ENCODE measurements at regions not wholly inside any gene's neighbourhood (a gene's known extent, or its start where the extent isn't known, plus 50 kb on each side); places are given as distances from the start of the nearest gene placed in this dataset.

DNA sequence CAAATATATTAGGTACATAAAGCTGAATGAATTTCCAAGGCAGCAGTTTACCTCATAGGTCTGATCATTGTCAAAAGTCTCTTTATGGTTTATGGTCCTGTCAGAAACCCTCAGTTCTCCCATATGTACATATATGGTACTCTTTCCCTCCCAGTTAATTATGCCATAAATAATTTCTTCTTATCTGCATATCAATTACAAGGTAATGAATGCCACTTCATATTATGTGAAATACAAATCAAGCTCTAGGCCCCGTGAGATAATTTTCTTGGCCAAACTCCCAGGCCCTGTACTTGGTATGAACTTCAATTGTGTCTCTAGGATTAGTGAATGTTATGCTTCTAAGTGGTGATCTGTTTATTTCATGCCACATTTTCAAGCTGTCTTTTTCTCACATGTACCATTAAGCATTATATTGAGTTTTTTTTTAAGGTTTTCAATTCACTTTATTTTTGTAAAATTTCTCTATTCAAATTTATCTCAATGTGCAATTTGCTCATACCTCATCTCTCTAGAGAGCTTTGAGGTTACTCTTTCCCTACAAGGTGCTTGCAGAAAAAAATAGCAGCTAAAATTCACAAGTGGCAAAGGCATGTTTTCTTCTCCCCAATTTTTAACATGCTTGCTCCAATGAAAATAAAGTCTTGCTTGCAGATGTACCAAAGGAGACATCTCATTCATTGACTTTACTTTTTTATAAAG, 430.6 kb upstream of the VRK2 start:
- Histone ChIP-seq H3K36me3 (ENCODE audit: control insufficient read depth in 2 of 2, extremely low read depth in 1 of 2, insufficient read depth in 2 of 2, low read length in 2 of 2) (no peaks in the 10 kb centered on the region), H3K9me1 (replicated peaks; ENCODE audit: control insufficient read depth, extremely low read depth, insufficient read depth, low read length) (no peaks in the 10 kb centered on the region), H3K79me2 (ENCODE audit: control insufficient read depth, insufficient read depth, low read length) (no peaks in the 10 kb centered on the region), H2AFZ (ENCODE audit: low read depth, low read length) (no peak overlapping the region), H3K4me2 (ENCODE audit: insufficient read depth, low read length) (no peak overlapping the region), H4K20me1 (replicated peaks; ENCODE audit: control insufficient read depth, extremely low read depth, insufficient read depth, low read length) (no peaks in the 10 kb centered on the region), H3K9me3 (replicated peaks; ENCODE audit: control insufficient read depth, insufficient read depth, low read length) (no peaks in the 10 kb centered on the region), H3K9ac (replicated peaks; ENCODE audit: extremely low read depth, insufficient read depth, low read length) (no peak overlapping the region), H3K4me1 (ENCODE audit: control insufficient read depth, extremely low read depth, insufficient read depth, low read length) (no peaks in the 10 kb centered on the region), H3K27me3 (ENCODE audit: control insufficient read depth in 2 of 2, insufficient read depth in 2 of 2, low read length in 2 of 2) (no peaks in the 10 kb centered on the region), H3K27ac (ENCODE audit: insufficient read depth, low read depth, low read length) (no peak overlapping the region), H3K4me3 (replicated peaks in 1 of 3; ENCODE audit: insufficient read depth in 1 of 3, low read depth in 1 of 3, low read length in 3 of 3) (no peak overlapping the region)
- TF ChIP-seq JUN (IDR thresholded peaks at IDR 0.05; ENCODE audit: borderline replicate concordance, insufficient read depth, insufficient read length, low read depth) = no peak
- TF ChIP-seq POLR2A (IDR thresholded peaks at IDR 0.05; ENCODE audit: low read depth, low read length) = no peak
- no peak for TF ChIP-seq GATA2 (IDR thresholded peaks at IDR 0.05; ENCODE audit: insufficient read depth, insufficient read length, low read depth, low read length)
- TF ChIP-seq, protein P1, sequence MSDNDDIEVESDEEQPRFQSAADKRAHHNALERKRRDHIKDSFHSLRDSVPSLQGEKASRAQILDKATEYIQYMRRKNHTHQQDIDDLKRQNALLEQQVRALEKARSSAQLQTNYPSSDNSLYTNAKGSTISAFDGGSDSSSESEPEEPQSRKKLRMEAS (IDR thresholded peaks at IDR 0.05; ENCODE audit: insufficient read depth, insufficient read length) = no peak
- FAIRE-seq = no peak
- BruUV-seq (replicated peaks) = no TSS peak
- dilution Hi-C loops (cut with MboI; ENCODE audit: extremely low pct_ligation_motif_present, low sequenced_read_pairs) (no loop called here), intact Hi-C loops (cut with micrococcal nuclease) (no loop called here)
- ChIA-PET CTCF (interaction anchor here (1.2 kb wide), 1 partner anchor 12 kb away, joined by 4 read pairs; no protein-coding TSS in a partner anchor), POLR2A (no interaction called here)
- DNase-seq (ENCODE audit: low read depth, low spot score) = no peak

DNA sequence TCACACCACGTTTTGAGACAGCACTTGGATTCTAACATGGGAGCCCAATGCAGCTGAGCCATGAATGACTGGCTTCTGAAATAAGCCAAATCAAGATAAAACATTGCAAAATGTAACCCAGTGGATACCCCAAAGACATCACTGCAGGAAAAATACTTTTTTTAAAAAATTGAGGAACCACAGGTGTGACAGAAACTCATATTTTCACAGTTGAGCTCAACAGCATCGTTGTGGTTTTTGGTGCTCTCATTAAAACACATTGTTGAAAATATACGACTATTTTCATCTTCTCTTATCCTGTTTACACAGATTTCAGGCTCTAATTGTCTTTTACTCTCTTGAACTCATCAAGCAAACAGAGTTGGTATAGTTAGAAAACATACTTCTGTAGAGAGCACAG, 429.3 kb upstream of the VRK2 start:
- Histone ChIP-seq H3K27ac (ENCODE audit: insufficient read depth, low read depth, low read length) (no peak overlapping the region), H3K9me3 (replicated peaks; ENCODE audit: control insufficient read depth, insufficient read depth, low read length) (no peaks in the 10 kb centered on the region), H3K4me2 (ENCODE audit: insufficient read depth, low read length) (no peak overlapping the region), H3K4me1 (ENCODE audit: control insufficient read depth, extremely low read depth, insufficient read depth, low read length) (no peaks in the 10 kb centered on the region), H3K79me2 (ENCODE audit: control insufficient read depth, insufficient read depth, low read length) (no peaks in the 10 kb centered on the region), H2AFZ (ENCODE audit: low read depth, low read length) (no peak overlapping the region), H3K9me1 (replicated peaks; ENCODE audit: control insufficient read depth, extremely low read depth, insufficient read depth, low read length) (no peaks in the 10 kb centered on the region), H3K4me3 (replicated peaks in 1 of 3; ENCODE audit: insufficient read depth in 1 of 3, low read depth in 1 of 3, low read length in 3 of 3) (no peak overlapping the region), H3K27me3 (ENCODE audit: control insufficient read depth in 2 of 2, insufficient read depth in 2 of 2, low read length in 2 of 2) (no peaks in the 10 kb centered on the region), H4K20me1 (replicated peaks; ENCODE audit: control insufficient read depth, extremely low read depth, insufficient read depth, low read length) (no peaks in the 10 kb centered on the region), H3K9ac (replicated peaks; ENCODE audit: extremely low read depth, insufficient read depth, low read length) (no peak overlapping the region), H3K36me3 (ENCODE audit: control insufficient read depth in 2 of 2, extremely low read depth in 1 of 2, insufficient read depth in 2 of 2, low read length in 2 of 2) (no peaks in the 10 kb centered on the region)
- no TSS peak for BruUV-seq (replicated peaks)
- FAIRE-seq (no peak), DNase-seq (ENCODE audit: low read depth, low spot score) (no peak)
- POLR2A ChIA-PET = no interaction called here
- dilution Hi-C loops (cut with MboI; ENCODE audit: extremely low pct_ligation_motif_present, low sequenced_read_pairs) = no loop called here
- intact Hi-C loops (cut with micrococcal nuclease) = no loop called here
- CTCF ChIA-PET = no interaction called here
- no peak for TF ChIP-seq FOS (IDR thresholded peaks at IDR 0.05; ENCODE audit: borderline replicate concordance, insufficient read depth, low read length)
- TF ChIP-seq MYC (IDR thresholded peaks at IDR 0.05; ENCODE audit: low read depth, low read length) = no peak
- no peak for TF ChIP-seq POLR2A (IDR thresholded peaks at IDR 0.05; ENCODE audit: low read depth, low read length)
- TF ChIP-seq JUN (IDR thresholded peaks at IDR 0.05; ENCODE audit: borderline replicate concordance, insufficient read depth, insufficient read length, low read depth) = no peak
- no peak for TF ChIP-seq GATA2 (IDR thresholded peaks at IDR 0.05; ENCODE audit: insufficient read depth, insufficient read length, low read depth, low read length)
- TF ChIP-seq, protein P1 (IDR thresholded peaks at IDR 0.05; ENCODE audit: insufficient read depth, insufficient read length) = no peak
- no peak for TF ChIP-seq EZH2 (IDR thresholded peaks at IDR 0.05; ENCODE audit: borderline replicate concordance, low read depth, low read length, severe bottlenecking)
- TF ChIP-seq, protein P2, sequence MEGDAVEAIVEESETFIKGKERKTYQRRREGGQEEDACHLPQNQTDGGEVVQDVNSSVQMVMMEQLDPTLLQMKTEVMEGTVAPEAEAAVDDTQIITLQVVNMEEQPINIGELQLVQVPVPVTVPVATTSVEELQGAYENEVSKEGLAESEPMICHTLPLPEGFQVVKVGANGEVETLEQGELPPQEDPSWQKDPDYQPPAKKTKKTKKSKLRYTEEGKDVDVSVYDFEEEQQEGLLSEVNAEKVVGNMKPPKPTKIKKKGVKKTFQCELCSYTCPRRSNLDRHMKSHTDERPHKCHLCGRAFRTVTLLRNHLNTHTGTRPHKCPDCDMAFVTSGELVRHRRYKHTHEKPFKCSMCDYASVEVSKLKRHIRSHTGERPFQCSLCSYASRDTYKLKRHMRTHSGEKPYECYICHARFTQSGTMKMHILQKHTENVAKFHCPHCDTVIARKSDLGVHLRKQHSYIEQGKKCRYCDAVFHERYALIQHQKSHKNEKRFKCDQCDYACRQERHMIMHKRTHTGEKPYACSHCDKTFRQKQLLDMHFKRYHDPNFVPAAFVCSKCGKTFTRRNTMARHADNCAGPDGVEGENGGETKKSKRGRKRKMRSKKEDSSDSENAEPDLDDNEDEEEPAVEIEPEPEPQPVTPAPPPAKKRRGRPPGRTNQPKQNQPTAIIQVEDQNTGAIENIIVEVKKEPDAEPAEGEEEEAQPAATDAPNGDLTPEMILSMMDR (IDR thresholded peaks at IDR 0.05; ENCODE audit: extremely low read depth in 1 of 2, insufficient read depth in 1 of 2, low read depth in 1 of 2, low read length in 2 of 2) = no peak
- no peak for TF ChIP-seq POLR2AphosphoS5 (IDR thresholded peaks at IDR 0.05; ENCODE audit: insufficient read depth, low read depth, low read length)

Measured in endothelial cell of umbilical vein (primary cell).